ENCODE measurements at regions not wholly inside any gene's neighbourhood (a gene's known extent, or its start where the extent isn't known, plus 50 kb on each side); places are given as distances from the start of the nearest gene placed in this dataset.

DNA sequence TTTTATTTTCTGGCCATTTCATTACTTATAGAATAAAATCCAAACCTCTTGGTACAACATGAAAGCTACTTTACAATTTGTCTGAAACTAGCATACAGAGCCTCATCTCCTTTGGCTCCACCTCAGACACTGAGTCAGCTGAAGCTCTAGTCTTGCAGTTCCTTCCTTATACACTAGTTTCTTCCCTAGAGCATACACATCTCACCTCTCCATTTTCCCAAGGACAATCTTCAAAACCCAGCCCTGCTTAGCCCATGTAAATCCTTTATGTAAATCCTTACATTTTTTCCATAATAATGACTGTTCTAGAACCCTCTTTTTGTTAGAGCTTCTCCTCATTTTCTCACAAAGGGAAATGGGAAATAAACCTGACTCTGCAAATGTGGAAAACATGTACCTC is 463.4 kb downstream of the SLC16A7 start:
- Mint-ChIP-seq H3K4me3 (ENCODE audit: low read depth, unreplicated experiment) (no peak overlapping the region), H3K27me3 (ENCODE audit: unreplicated experiment) (no peaks in the 10 kb centered on the region), H3K36me3 (ENCODE audit: insufficient read depth, unreplicated experiment) (no peaks in the 10 kb centered on the region), H3K9me3 (ENCODE audit: low read depth, unreplicated experiment) (peaks cover 4% of the 10 kb centered on the region), H3K27ac (ENCODE audit: unreplicated experiment) (no peak overlapping the region), H3K4me1 (ENCODE audit: low read depth, unreplicated experiment) (no peaks in the 10 kb centered on the region)
- DNase-seq, result no peak
- no TSS peak for BruUV-seq (replicated peaks)
- intact Hi-C loops (cut with micrococcal nuclease; ENCODE audit: unreplicated experiment), result no loop called here
- CTCF ChIA-PET, result interaction anchor here (1.0 kb wide), 1 partner anchor 12 kb away, joined by 3 read pairs; no protein-coding TSS in a partner anchor
- TF ChIP-seq, protein P1, sequence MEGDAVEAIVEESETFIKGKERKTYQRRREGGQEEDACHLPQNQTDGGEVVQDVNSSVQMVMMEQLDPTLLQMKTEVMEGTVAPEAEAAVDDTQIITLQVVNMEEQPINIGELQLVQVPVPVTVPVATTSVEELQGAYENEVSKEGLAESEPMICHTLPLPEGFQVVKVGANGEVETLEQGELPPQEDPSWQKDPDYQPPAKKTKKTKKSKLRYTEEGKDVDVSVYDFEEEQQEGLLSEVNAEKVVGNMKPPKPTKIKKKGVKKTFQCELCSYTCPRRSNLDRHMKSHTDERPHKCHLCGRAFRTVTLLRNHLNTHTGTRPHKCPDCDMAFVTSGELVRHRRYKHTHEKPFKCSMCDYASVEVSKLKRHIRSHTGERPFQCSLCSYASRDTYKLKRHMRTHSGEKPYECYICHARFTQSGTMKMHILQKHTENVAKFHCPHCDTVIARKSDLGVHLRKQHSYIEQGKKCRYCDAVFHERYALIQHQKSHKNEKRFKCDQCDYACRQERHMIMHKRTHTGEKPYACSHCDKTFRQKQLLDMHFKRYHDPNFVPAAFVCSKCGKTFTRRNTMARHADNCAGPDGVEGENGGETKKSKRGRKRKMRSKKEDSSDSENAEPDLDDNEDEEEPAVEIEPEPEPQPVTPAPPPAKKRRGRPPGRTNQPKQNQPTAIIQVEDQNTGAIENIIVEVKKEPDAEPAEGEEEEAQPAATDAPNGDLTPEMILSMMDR (IDR thresholded peaks at IDR 0.05; ENCODE audit: unreplicated experiment), result no peak

GRCh38 chr12:60066655-60067054 is 470.8 kb downstream of the SLC16A7 start:
- BruUV-seq (replicated peaks), result no TSS peak
- intact Hi-C loops (cut with micrococcal nuclease; ENCODE audit: unreplicated experiment), result no loop called here
- Mint-ChIP-seq H3K36me3 (ENCODE audit: insufficient read depth, unreplicated experiment) (no peaks in the 10 kb centered on the region), H3K4me3 (ENCODE audit: low read depth, unreplicated experiment) (no peak overlapping the region), H3K27ac (ENCODE audit: unreplicated experiment) (no peak overlapping the region), H3K27me3 (ENCODE audit: unreplicated experiment) (no peaks in the 10 kb centered on the region), H3K4me1 (ENCODE audit: low read depth, unreplicated experiment) (peaks cover 7% of the 10 kb centered on the region), H3K9me3 (ENCODE audit: low read depth, unreplicated experiment) (no peaks in the 10 kb centered on the region)
- TF ChIP-seq, protein P1 (IDR thresholded peaks at IDR 0.05; ENCODE audit: unreplicated experiment), result no peak
- no peak for DNase-seq
- CTCF ChIA-PET, result no interaction called here

GRCh38 chr12:60070552-60070951 is 474.7 kb downstream of the SLC16A7 start:
- peaks cover 26% of the 10 kb centered on the region for H3K4me1 Mint-ChIP-seq (ENCODE audit: low read depth, unreplicated experiment)
- BruUV-seq (replicated peaks), result no TSS peak
- intact Hi-C loops (cut with micrococcal nuclease; ENCODE audit: unreplicated experiment), result loop anchor here (2.0 to 10.0 kb wide), 2 partner anchors 102 to 156 kb away; no protein-coding TSS in a partner anchor
- H3K4me3 Mint-ChIP-seq (ENCODE audit: low read depth, unreplicated experiment), result no peak overlapping the region
- H3K9me3 Mint-ChIP-seq (ENCODE audit: low read depth, unreplicated experiment), result no peaks in the 10 kb centered on the region
- peak overlapping the region; percentile 77 for H3K27ac Mint-ChIP-seq (ENCODE audit: unreplicated experiment)
- DNase-seq, result no peak
- CTCF ChIA-PET, result interaction anchor here (1.6 kb wide), 1 partner anchor 11 kb away, joined by 3 read pairs; no protein-coding TSS in a partner anchor
- TF ChIP-seq, protein P1 (IDR thresholded peaks at IDR 0.05; ENCODE audit: unreplicated experiment), result no peak
- no peaks in the 10 kb centered on the region for H3K27me3 Mint-ChIP-seq (ENCODE audit: unreplicated experiment)
- H3K36me3 Mint-ChIP-seq (ENCODE audit: insufficient read depth, unreplicated experiment), result no peaks in the 10 kb centered on the region

GRCh38 chr12:60071759-60072191 is 475.9 kb downstream of the SLC16A7 start:
- no peak overlapping the region for H3K4me3 Mint-ChIP-seq (ENCODE audit: low read depth, unreplicated experiment)
- TF ChIP-seq, protein P1 (IDR thresholded peaks at IDR 0.05; ENCODE audit: unreplicated experiment), result no peak
- H3K27ac Mint-ChIP-seq (ENCODE audit: unreplicated experiment), result peak overlapping the region; percentile 80
- no peaks in the 10 kb centered on the region for H3K9me3 Mint-ChIP-seq (ENCODE audit: low read depth, unreplicated experiment)
- peaks cover 26% of the 10 kb centered on the region for H3K4me1 Mint-ChIP-seq (ENCODE audit: low read depth, unreplicated experiment)
- intact Hi-C loops (cut with micrococcal nuclease; ENCODE audit: unreplicated experiment), result loop anchor here (2.0 to 10.0 kb wide), 2 partner anchors 101 to 157 kb away; no protein-coding TSS in a partner anchor
- no TSS peak for BruUV-seq (replicated peaks)
- H3K36me3 Mint-ChIP-seq (ENCODE audit: insufficient read depth, unreplicated experiment), result no peaks in the 10 kb centered on the region
- no peak for DNase-seq
- no peaks in the 10 kb centered on the region for H3K27me3 Mint-ChIP-seq (ENCODE audit: unreplicated experiment)
- CTCF ChIA-PET, result interaction anchor here (1.6 kb wide), 1 partner anchor 12 kb away, joined by 3 read pairs; no protein-coding TSS in a partner anchor

All from Calu3 (cell line).